Middle frontal gyrus (tissue), 1 donor: ENCODE measurements at regions not wholly inside any gene's neighbourhood (a gene's known extent, or its start where the extent isn't known, plus 50 kb on each side); places are given as distances from the start of the nearest gene placed in this dataset.

Experiments used
- DNase-seq: peaks from one replicate; pipeline ENCODE4 v3.0.0-alpha.2; 2015; ENCODE audit warnings: low spot score; ENCODE audit errors: extremely low spot score

DNA sequence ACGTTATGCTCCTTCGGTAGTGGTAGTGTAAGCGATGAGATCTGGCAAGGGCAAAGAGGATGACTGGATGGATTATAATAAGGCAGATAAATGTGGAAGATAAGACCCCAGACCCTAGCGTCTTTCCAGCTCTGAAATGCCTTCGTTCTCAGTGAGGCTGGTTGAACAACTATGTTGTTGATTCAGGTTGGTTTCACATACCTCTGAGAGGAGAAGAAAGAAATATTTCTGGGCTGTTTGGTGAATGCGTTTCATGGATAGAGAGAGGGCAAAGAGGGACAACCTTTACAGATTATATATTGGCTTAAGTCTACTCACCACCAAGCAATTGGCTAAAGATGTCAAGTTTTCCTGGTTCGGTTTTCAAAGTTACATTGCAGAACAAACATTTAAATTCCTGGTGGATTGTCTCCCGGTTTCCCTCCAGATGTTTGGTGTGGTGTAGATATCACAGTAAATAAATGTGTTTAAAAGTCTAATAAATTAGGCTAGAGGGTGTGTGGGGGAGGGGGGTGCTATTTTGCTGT lies 190.1 kb upstream of the GLI2 start:
- DNase-seq: no peak

DNA sequence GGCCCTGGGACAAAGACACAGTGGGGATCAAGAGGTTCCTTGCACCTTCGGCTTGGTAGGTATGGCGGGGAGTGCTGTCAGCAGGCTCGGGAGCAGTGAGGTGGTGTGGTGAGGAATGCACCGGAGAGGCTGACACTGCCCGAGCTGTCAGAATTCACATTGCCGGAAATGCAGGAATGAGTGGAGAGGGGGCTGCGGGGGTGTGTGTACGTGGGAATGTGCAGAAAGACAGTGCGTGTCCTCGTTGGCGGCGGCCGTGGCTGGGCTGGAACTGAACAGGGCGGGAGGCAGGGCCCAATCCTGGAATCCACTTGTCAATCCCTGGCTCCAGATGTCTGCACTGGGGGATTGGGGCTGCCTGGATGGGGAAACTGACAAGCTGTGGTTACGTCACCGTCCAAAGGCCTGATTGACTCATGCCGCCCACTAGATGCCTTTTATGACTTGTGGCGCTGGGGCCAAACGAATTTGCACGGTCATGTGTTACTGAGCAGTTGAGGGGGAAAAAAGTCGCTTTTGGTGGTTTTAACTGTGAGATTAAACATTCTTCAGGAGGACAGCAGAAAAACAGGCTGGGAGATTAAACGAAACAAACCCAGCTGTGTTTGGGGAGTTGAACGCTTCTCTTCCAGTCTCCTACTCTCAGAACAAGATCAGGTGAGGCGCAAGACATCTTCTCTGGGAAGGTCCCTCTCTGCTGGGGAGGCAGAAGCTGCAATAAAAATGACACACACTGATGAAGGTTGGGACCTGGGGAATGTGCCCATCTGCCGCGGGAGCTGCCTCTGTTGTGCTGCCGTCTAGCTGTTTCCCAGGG lies 189.4 kb upstream of the GLI2 start:
- no peak for DNase-seq

DNA sequence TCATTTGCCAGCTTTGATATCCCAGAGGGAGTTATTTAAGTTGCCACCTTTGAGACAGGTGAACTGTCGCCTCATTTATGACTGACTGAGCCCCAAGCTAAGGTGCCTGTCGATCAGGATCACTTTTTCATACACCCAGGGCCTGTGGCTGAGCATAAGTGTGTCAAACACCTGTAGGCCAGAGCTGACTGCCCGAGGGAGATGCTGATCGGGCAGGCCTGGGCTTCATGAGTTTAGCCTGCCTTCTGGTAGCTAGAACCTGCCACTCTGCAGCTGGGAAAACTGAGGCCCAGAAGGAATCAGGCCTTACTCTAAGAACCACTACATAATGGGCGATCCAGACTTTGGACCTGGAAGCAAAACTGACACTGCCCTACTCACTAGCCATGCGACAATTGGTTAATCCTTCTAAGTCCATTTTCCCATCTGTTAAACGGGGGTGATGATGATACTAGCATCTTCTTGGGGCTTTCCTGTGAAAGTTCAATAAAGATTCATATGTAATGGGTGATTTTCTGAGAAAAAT lies 188.7 kb upstream of the GLI2 start:
- no peak for DNase-seq

DNA sequence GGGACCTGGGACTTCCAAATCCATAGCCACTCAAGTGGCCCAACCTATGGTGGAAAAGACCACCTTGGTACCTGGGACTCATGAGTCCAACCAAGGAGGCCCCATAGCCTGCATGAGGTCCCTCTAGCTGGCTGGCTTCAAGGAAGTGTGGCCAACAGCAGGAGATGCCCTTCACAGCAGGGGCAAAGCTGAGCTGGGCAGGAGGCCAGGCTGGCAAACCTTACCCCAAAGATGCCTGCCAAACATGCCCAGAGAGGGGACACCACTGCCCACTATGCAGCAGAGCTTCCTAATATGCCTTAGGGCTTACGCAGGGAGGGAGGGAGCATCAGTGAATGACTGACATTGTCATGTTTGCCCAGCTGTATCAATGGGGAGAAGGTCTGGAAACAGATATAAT lies 188.0 kb upstream of the GLI2 start:
- no peak for DNase-seq

DNA sequence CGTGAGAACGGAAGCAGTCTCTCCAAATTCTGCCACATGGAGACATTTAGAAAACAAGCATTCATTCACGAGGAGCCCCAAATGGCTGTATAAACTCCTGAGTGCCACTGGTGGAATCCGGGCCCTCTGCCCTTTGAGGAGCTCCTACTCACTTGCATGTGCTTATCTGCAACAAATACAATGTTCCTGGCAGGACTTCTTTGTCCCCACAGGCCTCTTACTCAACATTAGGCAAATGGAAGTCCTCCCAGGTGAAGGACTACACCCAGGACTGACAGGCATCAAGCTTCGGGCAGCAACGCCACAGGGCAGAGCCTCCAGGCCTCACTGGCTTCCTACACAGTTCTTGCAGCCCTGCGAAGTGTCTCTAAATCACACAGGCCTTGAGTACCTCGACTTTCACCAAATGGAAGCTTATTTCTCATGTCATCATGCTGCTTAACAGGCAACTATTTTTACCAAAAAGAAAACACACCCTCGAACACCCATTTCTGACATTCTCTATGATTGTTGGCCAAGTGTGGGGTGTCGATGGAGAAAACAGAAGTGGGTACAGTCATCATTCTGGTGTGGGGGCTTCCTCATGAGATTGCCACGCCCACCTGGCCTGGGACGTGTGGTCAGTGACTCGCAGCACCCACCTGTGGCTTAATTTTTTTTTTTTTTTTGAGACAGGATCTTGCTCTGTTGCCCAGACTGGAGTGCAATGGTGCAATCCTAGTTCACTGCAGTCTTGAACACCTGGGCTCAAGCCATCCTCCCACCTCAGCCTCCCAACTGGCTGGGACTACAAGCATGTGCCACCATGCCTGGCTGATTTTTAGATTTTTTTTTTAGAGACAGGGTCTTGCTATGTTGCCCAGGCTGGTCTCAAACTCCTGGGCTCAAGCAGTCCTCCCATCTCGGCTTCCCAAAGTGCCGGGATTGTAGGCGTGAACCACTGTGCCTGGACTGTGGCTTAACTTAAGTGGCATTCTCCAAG lies 186.8 kb upstream of the GLI2 start:
- DNase-seq: no peak

DNA sequence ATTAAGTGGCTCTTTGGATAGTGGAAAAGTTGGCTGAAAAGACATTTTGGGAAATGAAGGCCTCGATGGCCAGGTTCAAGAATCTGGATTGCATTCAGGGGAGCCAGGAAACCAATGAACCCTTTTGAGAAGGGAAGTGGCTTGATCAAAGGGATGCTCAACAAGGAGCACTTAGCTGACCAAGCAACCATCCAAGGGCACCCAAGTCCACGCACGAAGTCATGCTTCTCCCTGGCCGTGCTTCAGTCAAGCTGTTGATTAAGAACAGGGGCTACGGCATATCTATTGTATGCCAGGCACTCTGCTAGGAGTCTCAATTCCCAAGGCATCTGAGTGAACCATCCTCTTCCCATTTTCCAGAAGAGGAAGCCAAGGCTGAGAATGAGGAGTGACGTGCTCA lies 185.8 kb upstream of the GLI2 start:
- no peak for DNase-seq

DNA sequence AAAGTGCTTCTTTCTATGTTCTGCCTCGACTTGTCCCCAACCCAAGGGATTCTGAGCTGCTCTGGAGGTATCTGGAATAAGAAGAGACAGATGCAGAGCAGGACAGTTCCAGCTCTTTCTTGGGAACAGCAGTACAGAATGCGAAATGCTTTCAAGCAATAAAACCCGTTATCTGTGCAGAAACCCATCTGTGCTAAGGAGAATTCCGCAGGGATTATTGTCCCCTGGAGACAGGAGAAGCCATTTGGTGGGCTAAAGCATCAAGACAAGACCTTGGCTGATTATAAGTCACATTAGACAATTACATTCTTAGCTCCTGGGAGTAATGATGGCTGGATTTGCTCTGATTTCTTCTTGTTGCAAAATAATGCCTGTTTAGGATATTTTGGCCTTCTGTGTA lies 185.4 kb upstream of the GLI2 start:
- no peak for DNase-seq

DNA sequence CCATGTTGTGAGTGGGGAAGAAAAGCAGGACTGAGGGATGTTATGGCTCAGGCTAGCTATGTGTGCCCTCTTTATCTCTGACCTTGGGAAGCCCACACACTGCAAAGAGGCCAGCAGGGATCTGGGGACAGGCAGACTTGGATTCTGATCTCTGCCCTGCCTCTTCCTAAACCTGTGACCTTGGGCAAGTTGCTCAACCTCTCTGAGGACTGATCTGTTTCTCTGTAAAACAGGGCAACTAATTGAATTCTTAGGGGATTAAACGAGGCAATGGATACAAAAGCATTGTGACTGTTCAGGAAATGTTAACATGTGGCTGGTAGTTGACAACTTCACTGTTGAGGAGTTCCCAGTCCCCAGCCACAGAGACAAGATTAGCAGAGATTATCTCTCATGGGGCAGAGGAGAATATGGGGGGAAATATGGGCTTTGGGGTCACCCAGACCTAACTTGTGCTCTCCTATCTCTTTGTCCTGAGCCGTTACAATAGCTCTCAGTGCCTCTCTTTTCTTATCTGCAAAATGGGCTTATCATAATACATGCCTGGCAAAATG lies 184.7 kb upstream of the GLI2 start:
- no peak for DNase-seq

DNA sequence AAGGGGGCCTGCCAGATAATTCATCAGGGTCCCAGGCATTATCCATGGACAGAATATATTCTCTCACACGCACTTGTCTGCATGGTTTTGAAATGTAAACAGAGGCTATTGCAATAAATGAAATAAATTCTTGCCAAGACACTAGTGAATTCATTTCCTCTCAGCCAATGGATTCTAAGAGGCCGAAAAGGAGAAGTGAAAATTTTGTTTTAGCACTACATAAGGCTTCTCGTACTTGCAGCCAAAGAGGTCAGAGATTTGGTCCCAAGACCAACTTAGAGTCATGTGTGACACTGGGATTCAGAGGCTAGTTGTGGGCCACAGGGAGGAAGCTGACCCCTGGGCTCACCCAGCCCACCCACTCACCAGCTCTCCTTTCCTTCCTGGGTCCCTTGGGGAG lies 184.1 kb upstream of the GLI2 start:
- no peak for DNase-seq

DNA sequence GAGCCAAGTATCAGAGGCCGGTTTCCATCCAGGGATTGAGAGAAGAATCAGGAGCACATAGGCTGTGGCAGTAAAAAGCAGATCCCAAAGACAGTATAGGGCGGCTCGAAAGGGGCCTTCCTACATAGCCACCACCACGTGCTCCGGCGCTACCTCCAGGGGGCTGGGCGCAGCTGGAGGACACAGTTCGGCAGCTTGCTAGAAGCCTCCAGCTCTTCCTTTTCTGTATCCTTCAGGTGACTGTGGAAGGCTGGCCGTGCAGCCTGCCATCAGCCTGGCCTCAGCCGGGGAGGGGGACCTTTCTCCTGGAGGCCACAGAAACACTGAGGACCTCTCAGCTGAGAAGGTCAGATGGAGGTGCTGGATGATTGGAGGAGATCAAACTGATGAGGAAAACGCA lies 183.6 kb upstream of the GLI2 start:
- no peak for DNase-seq

DNA sequence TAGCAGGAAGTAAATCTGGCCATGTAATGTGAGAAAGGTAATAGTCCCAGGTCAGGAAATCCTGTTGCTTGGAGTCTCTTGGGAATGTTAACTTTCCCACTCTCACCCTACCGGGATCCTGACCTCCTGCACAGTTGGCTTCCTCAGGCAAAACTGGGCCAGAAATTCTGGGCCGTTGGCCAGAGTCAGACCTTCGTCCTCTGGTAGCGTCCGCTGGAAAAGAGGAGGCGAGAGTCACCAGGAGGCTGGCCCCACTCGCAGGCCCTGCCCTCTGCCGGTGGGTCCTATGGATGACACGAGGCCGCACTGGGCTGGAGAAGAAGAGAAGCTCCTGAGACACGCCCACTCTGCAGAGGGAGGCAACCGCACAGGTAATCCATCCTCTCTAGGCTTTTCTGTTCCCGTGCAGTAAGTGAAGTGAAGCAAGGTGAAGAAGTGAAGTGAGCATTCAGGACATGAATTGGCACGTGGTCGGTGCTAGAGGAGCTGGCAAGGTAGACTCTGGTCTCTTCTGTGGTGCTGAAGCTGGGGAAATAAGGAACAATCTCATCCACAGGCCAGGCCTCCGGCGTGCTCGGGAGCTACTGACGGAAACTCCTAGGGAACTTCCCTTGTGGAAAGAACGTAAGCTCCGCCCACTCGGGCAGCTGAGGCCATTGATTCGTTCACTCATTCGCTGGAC lies 182.7 kb upstream of the GLI2 start:
- DNase-seq: no peak

DNA sequence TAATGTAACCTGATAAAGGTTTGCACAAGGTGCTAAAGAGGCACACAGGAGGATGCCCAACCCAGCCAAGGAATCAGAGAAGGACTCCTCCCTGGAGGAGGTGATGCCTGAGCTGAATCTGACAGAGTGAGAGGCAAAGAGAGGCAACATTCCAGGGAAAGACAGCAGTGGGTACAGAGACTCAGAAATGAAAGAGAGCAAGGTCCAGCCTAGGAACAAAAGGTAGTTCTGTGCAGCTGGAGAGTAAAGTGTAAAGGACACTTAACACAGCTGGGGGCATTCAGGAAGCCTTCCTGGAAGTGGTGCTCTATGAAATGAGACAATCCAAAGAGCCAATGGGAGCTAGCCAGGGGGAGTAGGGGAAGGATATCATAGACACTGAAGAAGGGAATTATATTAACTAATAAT lies 181.0 kb upstream of the GLI2 start:
- DNase-seq: no peak

DNA sequence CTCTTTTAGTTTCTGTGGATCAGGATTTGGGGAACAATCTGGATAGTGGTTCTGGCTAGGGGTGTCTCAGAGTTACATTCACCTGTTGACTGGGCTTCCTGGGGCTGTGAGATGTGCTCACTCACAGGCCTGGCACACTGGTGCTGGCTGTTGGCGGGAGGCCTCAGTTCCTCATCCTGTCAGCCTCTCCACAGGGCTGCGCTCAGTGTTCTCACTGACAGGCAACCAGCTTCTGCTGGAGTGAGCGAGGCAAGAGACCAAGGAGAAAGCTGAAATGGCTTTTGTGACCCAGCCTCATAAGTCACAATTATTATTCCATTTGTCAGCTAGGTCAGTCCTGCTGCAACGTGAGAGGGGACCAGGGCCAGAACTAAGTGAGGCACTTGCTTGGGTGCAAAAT lies 180.6 kb upstream of the GLI2 start:
- no peak for DNase-seq

DNA sequence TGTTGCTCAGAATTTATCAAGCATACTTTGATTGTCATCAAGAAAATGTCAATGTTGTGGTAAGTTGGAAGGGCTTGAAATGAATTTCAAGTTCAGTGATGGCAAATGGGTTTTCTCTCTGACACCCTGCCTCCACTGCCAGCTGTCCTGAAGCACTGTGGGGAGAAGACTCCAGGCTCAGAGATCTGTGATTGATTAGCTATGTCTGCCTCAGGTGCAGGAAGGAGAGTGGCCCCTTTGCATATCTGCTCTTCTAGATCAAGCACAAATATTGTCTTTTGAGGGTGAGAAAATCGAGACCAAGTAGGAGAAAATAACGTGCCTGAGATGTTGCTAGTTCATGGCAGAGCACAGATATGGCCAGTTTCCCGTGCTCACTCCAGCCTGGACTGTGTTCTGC lies 178.8 kb upstream of the GLI2 start:
- no peak for DNase-seq

DNA sequence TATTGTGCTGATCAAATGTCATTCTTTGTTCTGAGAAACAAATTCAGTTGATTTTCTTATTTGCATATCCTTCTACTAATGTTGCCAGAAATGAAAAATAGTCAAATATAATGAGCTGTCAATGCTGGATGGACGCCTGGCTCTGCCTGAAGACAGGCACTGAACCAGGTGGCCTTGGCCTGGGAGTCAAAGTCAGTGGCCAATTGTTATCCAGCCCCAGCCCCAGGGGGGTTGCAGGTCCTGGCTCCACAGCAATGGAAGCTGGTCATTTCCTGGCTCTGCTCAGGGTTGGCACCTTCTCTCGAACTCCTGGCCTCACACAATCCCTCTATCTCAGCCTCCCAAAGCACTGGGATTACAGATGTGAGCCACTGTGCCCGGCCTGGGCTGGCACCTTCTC lies 176.8 kb upstream of the GLI2 start:
- DNase-seq: no peak

DNA sequence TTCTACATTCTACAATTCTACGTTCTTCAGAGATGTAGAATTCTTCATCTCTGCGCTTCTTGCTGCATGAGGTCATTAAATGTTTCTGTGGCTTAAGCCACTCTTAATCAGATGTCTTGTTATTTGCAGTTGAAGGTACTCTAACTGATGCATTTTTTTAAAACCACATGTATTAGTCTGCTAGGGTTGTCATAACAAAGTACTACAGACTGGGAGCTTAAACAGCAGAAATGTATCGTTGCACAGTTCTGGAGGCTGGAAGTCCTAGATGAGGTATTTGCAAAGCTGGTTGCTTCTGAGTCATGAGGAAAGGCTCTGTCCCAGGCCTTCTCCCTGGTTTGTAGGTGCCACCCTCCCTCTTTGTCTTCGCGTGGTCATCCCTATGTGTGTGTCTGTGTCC lies 176.3 kb upstream of the GLI2 start:
- DNase-seq: no peak

DNA sequence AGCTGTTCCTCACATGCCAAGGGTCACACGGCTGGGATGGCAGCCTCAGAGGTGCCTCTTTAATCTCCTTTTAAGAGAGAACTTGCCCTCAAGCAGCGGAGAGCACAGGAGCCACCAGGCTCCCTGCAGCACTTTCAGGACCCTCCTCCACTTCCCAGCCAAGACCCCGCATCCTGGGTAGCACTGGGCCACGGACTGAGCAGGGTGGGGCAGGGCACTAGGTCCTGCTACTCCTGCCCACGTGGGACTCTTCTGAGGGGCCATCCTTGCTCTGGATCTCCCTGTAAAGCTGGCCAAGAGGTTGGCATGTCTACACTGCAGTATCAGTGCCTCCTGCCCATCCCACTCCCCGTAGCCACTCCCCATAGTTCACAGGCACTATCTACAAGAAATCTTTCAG lies 175.3 kb upstream of the GLI2 start:
- no peak for DNase-seq

DNA sequence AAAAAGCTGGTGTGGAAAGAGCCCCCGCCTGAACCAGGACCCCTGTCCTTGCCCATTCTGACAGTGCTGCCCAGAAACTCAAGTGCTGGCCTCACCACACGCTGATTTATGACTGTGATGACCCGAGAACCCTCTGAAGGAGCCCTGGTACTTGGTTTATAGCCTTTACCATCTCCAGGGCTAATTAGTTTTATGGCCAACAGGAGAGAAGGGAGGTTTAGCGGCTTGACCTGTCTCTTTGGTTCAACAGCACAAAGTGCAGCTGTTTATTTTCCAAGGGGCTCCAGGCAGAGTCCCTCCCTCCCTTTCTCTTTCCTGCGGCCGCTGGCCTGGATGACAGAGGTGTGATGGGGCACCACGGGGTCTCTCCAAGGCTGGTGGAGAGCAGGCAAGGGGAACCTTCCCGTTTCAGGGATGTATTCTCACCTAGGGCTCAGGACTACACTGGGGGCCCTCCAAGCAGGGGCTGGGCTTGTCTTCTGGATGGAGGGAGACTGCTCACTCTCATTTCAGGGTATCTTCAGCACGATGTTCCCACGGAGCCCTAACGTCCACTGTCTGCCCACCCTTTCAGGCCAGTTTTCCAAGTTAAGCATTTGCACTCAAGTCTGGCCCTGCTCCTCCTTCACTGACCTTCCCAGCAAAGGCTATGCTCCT lies 174.2 kb upstream of the GLI2 start:
- DNase-seq: no peak

DNA sequence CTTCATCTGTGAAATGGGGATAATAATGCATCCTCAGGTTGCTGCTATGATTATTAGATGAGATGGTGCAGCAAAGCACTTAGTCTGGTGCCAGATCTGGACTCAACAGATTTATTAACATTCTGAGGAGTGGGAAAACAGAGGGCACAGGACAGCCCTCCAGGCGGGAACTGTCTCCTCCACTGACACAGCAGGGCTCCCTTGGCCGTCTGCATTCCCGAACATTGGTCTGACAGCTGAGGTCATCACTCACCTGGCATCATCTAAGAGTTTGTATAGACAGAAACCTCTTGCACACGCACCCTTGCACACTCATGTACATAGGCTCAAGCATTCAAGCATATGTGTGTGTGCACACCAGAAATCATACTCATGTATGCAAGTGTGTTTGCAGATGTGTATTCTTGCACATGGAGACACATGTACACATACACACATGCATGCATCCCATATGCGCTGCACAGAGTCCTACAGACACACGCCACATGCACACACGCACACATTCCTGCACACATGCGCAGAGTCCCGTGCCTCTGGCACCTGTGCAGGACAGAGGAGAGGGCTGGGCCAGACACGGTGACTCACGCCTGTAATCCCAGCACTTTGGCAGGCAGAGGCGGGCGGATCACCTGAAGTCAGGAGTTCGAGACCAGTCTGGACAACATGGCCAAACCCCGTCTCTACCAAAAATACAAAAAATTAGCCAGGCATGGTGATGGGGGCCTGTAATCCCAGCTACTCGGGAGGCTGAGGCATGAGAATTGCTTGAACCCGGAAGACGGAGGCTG lies 173.3 kb upstream of the GLI2 start:
- DNase-seq: no peak

DNA sequence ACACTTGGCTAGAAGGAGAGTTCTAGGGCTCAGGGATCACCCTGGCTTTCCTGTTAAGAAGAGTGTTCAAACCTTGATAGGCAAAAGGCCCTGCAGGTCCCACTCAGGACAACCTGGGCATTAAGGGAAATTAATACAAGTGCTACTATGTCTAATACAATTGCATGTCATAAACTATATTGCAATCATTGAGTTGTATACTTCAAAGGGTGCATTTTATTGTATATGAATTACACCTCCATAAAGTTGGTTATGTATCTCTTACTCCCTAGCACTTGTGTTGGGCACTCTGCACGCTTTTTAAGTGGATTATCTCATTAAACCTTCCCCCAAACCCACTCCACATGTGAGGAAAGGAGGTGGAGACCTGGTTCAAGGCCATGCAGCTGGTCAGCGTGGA lies 172.1 kb upstream of the GLI2 start:
- DNase-seq: no peak
